ENCODE measurements at regions not wholly inside any gene's neighbourhood (a gene's known extent, or its start where the extent isn't known, plus 50 kb on each side); places are given as distances from the start of the nearest gene placed in this dataset.

GRCh38 chr17:72536788-72537187, 416.0 kb downstream of the SOX9 start:
- H3K27ac ChIP-seq (ENCODE audit: low read depth, low read length) = no peak overlapping the region
- peaks cover 19% of the 10 kb centered on the region for H3K4me1 ChIP-seq (ENCODE audit: control insufficient read depth, insufficient read depth, low read length)
- no peak overlapping the region for H3K4me3 ChIP-seq (ENCODE audit: low read depth, low read length)
- H3K27me3 ChIP-seq (ENCODE audit: control insufficient read depth, insufficient read depth, low read length) = no peaks in the 10 kb centered on the region
- H3K36me3 ChIP-seq (ENCODE audit: control insufficient read depth, insufficient read depth, low read length) = no peaks in the 10 kb centered on the region
- H3K9me3 ChIP-seq (ENCODE audit: control insufficient read depth, insufficient read depth, low read depth, low read length) = peaks cover 11% of the 10 kb centered on the region
- H3K9ac ChIP-seq (ENCODE audit: low read length) = no peak overlapping the region

DNA sequence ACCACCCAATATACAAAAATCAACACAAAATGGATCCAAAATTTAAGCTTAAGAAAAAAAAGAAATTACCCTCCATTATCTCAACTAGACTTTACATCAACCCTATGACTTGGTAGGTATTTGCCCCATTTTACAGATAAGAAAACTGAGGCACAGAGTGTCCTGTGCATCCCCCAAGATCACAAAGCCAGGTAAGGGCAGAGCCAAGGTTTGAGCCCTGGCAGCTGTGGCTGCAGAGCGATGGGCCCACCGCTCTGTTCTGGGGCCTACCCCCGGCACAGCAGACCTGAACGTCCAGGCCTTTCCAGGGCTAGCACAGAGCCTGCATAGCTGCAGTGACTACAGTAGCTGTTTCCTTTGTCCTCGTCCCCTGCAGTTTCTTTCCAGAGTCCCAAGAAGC, 417.6 kb downstream of the SOX9 start:
- H3K9me3 ChIP-seq (ENCODE audit: control insufficient read depth, insufficient read depth, low read depth, low read length) = peaks cover 13% of the 10 kb centered on the region
- no peaks in the 10 kb centered on the region for H3K27me3 ChIP-seq (ENCODE audit: control insufficient read depth, insufficient read depth, low read length)
- no peak overlapping the region for H3K4me3 ChIP-seq (ENCODE audit: low read depth, low read length)
- H3K9ac ChIP-seq (ENCODE audit: low read length) = peak overlapping the region; percentile 27
- H3K4me1 ChIP-seq (ENCODE audit: control insufficient read depth, insufficient read depth, low read length) = peaks cover 19% of the 10 kb centered on the region
- H3K36me3 ChIP-seq (ENCODE audit: control insufficient read depth, insufficient read depth, low read length) = no peaks in the 10 kb centered on the region
- H3K27ac ChIP-seq (ENCODE audit: low read depth, low read length) = no peak overlapping the region

DNA sequence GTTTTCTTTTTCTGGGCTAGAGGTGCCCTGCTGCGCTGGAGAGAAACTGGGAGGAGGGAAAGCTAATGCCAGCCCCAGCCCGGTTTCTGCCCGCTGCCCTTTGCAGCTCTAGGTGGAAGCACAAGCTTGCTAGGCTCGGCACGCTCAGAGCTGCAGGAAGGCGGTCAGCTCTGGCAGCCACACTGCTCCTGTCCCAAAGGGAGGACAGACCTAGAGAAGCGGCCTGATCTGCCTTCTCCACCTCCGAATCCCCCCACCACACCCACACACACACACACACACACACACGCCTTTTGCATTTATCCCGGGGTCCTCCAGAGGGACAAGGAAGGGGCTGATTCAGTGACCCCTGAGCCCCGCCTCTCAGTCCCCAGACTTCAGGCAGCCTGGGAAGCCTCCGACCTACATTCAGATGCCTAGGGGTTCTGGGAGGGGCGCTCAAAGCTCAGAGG, 418.1 kb downstream of the SOX9 start:
- H3K27ac ChIP-seq (ENCODE audit: low read depth, low read length) = no peak overlapping the region
- peak overlapping the region; percentile 27 for H3K9ac ChIP-seq (ENCODE audit: low read length)
- peaks cover 12% of the 10 kb centered on the region for H3K9me3 ChIP-seq (ENCODE audit: control insufficient read depth, insufficient read depth, low read depth, low read length)
- peaks cover 19% of the 10 kb centered on the region for H3K4me1 ChIP-seq (ENCODE audit: control insufficient read depth, insufficient read depth, low read length)
- H3K4me3 ChIP-seq (ENCODE audit: low read depth, low read length) = no peak overlapping the region
- H3K36me3 ChIP-seq (ENCODE audit: control insufficient read depth, insufficient read depth, low read length) = no peaks in the 10 kb centered on the region
- no peaks in the 10 kb centered on the region for H3K27me3 ChIP-seq (ENCODE audit: control insufficient read depth, insufficient read depth, low read length)

- H3K4me1 ChIP-seq (ENCODE audit: control insufficient read depth, insufficient read depth, low read length) = peaks cover 19% of the 10 kb centered on the region
- H3K36me3 ChIP-seq (ENCODE audit: control insufficient read depth, insufficient read depth, low read length) = no peaks in the 10 kb centered on the region
- no peak overlapping the region; the same call in 1 of the 2 replicates for H3K27ac ChIP-seq (ENCODE audit: low read depth, low read length)
- H3K9me3 ChIP-seq (ENCODE audit: control insufficient read depth, insufficient read depth, low read depth, low read length) = 0 out of 2 replicates have a peak, but pooled peaks cover 6% of the 10 kb centered on the region
- H3K27me3 ChIP-seq (ENCODE audit: control insufficient read depth, insufficient read depth, low read length) = no peaks in the 10 kb centered on the region
- H3K9ac ChIP-seq (ENCODE audit: low read length) = no peak overlapping the region
- peak overlapping the region; percentile 39 for H3K4me3 ChIP-seq (ENCODE audit: low read depth, low read length)
Observed at GRCh38 chr17:72539981-72540897, 419.4 kb downstream of the SOX9 start.

- Histone ChIP-seq H3K4me3 (ENCODE audit: low read depth, low read length) (no peak overlapping the region), H3K36me3 (ENCODE audit: control insufficient read depth, insufficient read depth, low read length) (no peaks in the 10 kb centered on the region), H3K27me3 (ENCODE audit: control insufficient read depth, insufficient read depth, low read length) (no peaks in the 10 kb centered on the region), H3K4me1 (ENCODE audit: control insufficient read depth, insufficient read depth, low read length) (peaks cover 19% of the 10 kb centered on the region), H3K27ac (ENCODE audit: low read depth, low read length) (no peak overlapping the region), H3K9me3 (ENCODE audit: control insufficient read depth, insufficient read depth, low read depth, low read length) (0 out of 2 replicates have a peak, but pooled peaks cover 8% of the 10 kb centered on the region), H3K9ac (ENCODE audit: low read length) (no peak overlapping the region)
Observed at GRCh38 chr17:72542317-72542716, 421.5 kb downstream of the SOX9 start.

DNA sequence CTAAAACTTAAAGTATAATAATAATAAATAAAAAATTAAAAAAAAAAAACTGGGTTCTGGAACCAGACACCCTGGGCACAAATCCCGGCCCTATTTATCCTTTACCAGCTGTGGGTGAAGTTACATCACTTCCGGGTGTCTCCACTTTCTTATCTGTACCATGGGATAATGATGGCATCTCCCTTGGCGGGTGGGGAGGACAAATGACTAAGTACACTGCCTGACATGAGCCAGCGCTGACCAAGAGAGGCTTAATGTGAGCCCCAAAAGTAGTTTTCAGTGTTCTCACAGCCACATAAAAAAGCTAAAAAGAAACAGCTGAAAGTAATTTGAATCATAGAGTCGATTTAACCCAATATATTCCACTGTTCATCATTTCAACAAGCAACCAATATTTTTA, 424.9 kb downstream of the SOX9 start:
- Histone ChIP-seq H3K4me1 (ENCODE audit: control insufficient read depth, insufficient read depth, low read length) (no peaks in the 10 kb centered on the region), H3K9me3 (ENCODE audit: control insufficient read depth, insufficient read depth, low read depth, low read length) (0 out of 2 replicates have a peak, but pooled peaks cover 8% of the 10 kb centered on the region), H3K4me3 (ENCODE audit: low read depth, low read length) (no peak overlapping the region), H3K36me3 (ENCODE audit: control insufficient read depth, insufficient read depth, low read length) (no peaks in the 10 kb centered on the region), H3K27me3 (ENCODE audit: control insufficient read depth, insufficient read depth, low read length) (no peaks in the 10 kb centered on the region), H3K9ac (ENCODE audit: low read length) (no peak overlapping the region), H3K27ac (ENCODE audit: low read depth, low read length) (no peak overlapping the region)

- no peak overlapping the region for H3K9ac ChIP-seq (ENCODE audit: low read length)
- H3K27ac ChIP-seq (ENCODE audit: low read depth, low read length) = no peak overlapping the region
- H3K4me3 ChIP-seq (ENCODE audit: low read depth, low read length) = no peak overlapping the region
- H3K27me3 ChIP-seq (ENCODE audit: control insufficient read depth, insufficient read depth, low read length) = no peaks in the 10 kb centered on the region; the same call in 1 of the 2 replicates
- no peaks in the 10 kb centered on the region for H3K9me3 ChIP-seq (ENCODE audit: control insufficient read depth, insufficient read depth, low read depth, low read length)
- no peaks in the 10 kb centered on the region for H3K36me3 ChIP-seq (ENCODE audit: control insufficient read depth, insufficient read depth, low read length)
- H3K4me1 ChIP-seq (ENCODE audit: control insufficient read depth, insufficient read depth, low read length) = no peaks in the 10 kb centered on the region
Observed at GRCh38 chr17:72553051-72553755, 432.4 kb downstream of the SOX9 start.

DNA sequence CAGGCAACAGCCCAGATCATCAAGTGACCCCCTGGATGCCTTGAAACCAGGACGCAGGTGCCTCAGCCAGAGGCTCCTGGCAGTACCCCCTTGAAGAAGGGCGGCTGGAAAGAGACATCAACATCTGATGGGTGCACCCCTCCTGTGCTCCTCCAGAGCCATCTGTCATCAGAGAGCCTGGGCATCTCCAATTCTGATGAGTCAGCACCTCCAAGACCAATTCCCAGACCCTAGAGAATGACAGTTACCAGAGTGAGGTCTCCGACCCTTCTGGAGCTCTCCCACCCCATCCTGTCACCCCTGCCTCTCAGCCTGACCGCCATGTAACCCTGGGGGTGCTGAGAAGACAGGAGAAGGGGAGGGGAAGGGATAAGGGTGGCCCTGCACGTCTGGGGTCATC, 433.7 kb downstream of the SOX9 start:
- Histone ChIP-seq H3K36me3 (ENCODE audit: control insufficient read depth, insufficient read depth, low read length) (no peaks in the 10 kb centered on the region), H3K9me3 (ENCODE audit: control insufficient read depth, insufficient read depth, low read depth, low read length) (no peaks in the 10 kb centered on the region), H3K27ac (ENCODE audit: low read depth, low read length) (no peak overlapping the region), H3K4me3 (ENCODE audit: low read depth, low read length) (no peak overlapping the region), H3K9ac (ENCODE audit: low read length) (no peak overlapping the region), H3K27me3 (ENCODE audit: control insufficient read depth, insufficient read depth, low read length) (no peaks in the 10 kb centered on the region; the same call in 1 of the 2 replicates), H3K4me1 (ENCODE audit: control insufficient read depth, insufficient read depth, low read length) (no peaks in the 10 kb centered on the region)

DNA sequence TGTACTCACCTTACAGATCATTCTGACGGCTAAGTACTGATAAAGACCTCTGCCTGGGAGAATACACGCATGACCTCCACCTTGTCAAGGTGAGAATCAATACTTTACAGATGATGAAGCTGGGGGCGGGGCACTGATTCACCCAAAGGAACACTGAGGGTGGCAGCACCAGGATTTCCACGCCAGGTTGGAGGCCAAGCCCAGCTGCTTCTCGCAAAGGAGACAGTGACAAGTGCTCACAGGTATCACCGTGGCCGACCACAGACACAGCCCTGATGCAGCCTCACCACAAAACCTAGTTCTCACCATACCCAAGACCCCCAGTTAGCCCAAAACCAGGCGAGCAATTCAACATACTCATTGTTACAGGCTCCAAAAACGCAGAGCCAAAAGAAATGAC, 434.2 kb downstream of the SOX9 start:
- H3K27me3 ChIP-seq (ENCODE audit: control insufficient read depth, insufficient read depth, low read length) = no peaks in the 10 kb centered on the region; the same call in 1 of the 2 replicates
- no peaks in the 10 kb centered on the region for H3K4me1 ChIP-seq (ENCODE audit: control insufficient read depth, insufficient read depth, low read length)
- no peak overlapping the region for H3K9ac ChIP-seq (ENCODE audit: low read length)
- no peak overlapping the region for H3K4me3 ChIP-seq (ENCODE audit: low read depth, low read length)
- no peak overlapping the region for H3K27ac ChIP-seq (ENCODE audit: low read depth, low read length)
- H3K9me3 ChIP-seq (ENCODE audit: control insufficient read depth, insufficient read depth, low read depth, low read length) = no peaks in the 10 kb centered on the region
- no peaks in the 10 kb centered on the region for H3K36me3 ChIP-seq (ENCODE audit: control insufficient read depth, insufficient read depth, low read length)

DNA sequence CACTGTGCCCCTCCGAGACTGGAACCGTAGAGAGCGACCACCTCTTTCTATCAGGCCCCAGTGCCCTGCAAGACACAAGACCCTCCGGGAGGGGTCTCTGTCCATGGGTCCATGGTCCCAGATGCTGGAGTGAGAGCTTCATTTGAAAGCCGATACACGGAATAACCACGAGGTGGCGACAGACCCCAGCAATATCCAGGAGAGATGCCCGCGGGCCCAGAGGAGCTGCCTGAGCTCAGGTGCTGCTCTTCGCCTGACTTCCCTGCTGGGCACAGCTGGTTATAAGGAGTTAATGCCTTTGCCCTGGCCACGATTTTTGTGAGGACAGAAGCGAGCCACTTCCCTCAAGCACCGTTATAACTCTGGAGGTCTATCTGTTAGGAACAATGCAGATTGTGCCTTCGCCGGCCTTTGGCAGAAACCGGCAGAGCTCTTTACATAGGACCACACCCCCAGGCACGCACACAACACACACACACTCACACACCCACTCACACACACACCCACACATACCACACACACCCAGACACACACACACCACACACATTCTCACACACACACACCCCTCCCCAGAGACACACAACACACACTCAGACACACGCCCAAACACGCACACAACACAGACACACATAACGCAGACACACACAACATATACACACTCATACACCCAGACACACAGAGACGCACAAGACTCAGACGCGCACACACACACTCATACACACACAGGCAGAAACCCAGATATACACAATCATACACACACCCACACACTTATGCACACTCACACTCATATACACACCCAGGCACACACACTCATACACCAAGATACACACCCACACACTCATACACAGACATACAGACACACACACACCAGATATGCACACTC, 436.4 kb downstream of the SOX9 start:
- H3K9me3 ChIP-seq (ENCODE audit: control insufficient read depth, insufficient read depth, low read depth, low read length) = no peaks in the 10 kb centered on the region
- peaks cover 5% of the 10 kb centered on the region for H3K4me1 ChIP-seq (ENCODE audit: control insufficient read depth, insufficient read depth, low read length)
- H3K27ac ChIP-seq (ENCODE audit: low read depth, low read length) = no peak overlapping the region
- no peaks in the 10 kb centered on the region; the same call in 1 of the 2 replicates for H3K27me3 ChIP-seq (ENCODE audit: control insufficient read depth, insufficient read depth, low read length)
- H3K9ac ChIP-seq (ENCODE audit: low read length) = no peak overlapping the region
- H3K4me3 ChIP-seq (ENCODE audit: low read depth, low read length) = no peak overlapping the region
- H3K36me3 ChIP-seq (ENCODE audit: control insufficient read depth, insufficient read depth, low read length) = no peaks in the 10 kb centered on the region

Measured in HUES6 (cell line).